GM19351 (cell line): ENCODE measurements at regions not wholly inside any gene's neighbourhood (a gene's known extent, or its start where the extent isn't known, plus 50 kb on each side); places are given as distances from the start of the nearest gene placed in this dataset.

Experiments
- ATAC-seq: cut with Tn5 transposase; IDR thresholded peaks from one replicate; pipeline ENCODE4 v1.9.1; 2021; ENCODE audit warnings: mild to moderate bottlenecking, moderate library complexity; ENCODE audit not compliant: unreplicated experiment

GRCh38 chr5:74167930-74168315 is 472.6 kb downstream of the ENC1 start:
- ATAC-seq, result no peak

GRCh38 chr5:74167206-74167929 is 473.2 kb downstream of the ENC1 start:
- no peak for ATAC-seq

- no peak for ATAC-seq
Observed at GRCh38 chr5:74166064-74166463, 474.5 kb downstream of the ENC1 start.

GRCh38 chr5:74164725-74165235 is 475.7 kb downstream of the ENC1 start:
- ATAC-seq, result no peak

- ATAC-seq, result no peak
Observed at GRCh38 chr5:74162524-74162923, 478.0 kb downstream of the ENC1 start.

GRCh38 chr5:74161170-74161569 is 479.4 kb downstream of the ENC1 start:
- ATAC-seq, result no peak

GRCh38 chr5:74156728-74157383 is 483.7 kb downstream of the ENC1 start:
- no peak for ATAC-seq

- no peak for ATAC-seq
Observed at GRCh38 chr5:74155501-74155900, 485.0 kb downstream of the ENC1 start.

- no peak for ATAC-seq
Observed at GRCh38 chr5:74154526-74154925, 486.0 kb downstream of the ENC1 start.

GRCh38 chr5:74153255-74153790 is 487.2 kb downstream of the ENC1 start:
- ATAC-seq, result no peak

- ATAC-seq, result no peak
Observed at GRCh38 chr5:74152625-74153254, 487.8 kb downstream of the ENC1 start.

GRCh38 chr5:74152136-74152535 is 488.4 kb downstream of the ENC1 start:
- ATAC-seq, result no peak

GRCh38 chr5:74149395-74149794 is 491.1 kb downstream of the ENC1 start:
- no peak for ATAC-seq

GRCh38 chr5:74148321-74148720 is 492.2 kb downstream of the ENC1 start:
- ATAC-seq, result no peak

GRCh38 chr5:74146796-74147195 is 493.7 kb downstream of the ENC1 start:
- ATAC-seq, result no peak

GRCh38 chr5:74145951-74146350 is 494.6 kb downstream of the ENC1 start:
- no peak for ATAC-seq

GRCh38 chr5:74143721-74144330 is 496.7 kb downstream of the ENC1 start:
- ATAC-seq, result no peak

GRCh38 chr5:74143151-74143550 is 497.4 kb downstream of the ENC1 start:
- no peak for ATAC-seq

- no peak for ATAC-seq
Observed at GRCh38 chr5:74141053-74141452, 499.5 kb downstream of the ENC1 start.

GRCh38 chr5:74140409-74140808 is 500.1 kb downstream of the ENC1 start:
- ATAC-seq, result no peak

- no peak for ATAC-seq
Observed at GRCh38 chr5:74139589-74139988, 500.9 kb downstream of the ENC1 start.
